ENCODE measurements at regions not wholly inside any gene's neighbourhood (a gene's known extent, or its start where the extent isn't known, plus 50 kb on each side); places are given as distances from the start of the nearest gene placed in this dataset.

GRCh38 chr10:108039821-108040584, 875.5 kb upstream of the SORCS1 start:
- Mint-ChIP-seq H3K4me3 (no peak overlapping the region), H3K9me3 (peaks cover 32% of the 10 kb centered on the region), H3K27me3 (ENCODE audit: low read depth) (no peaks in the 10 kb centered on the region; the same call in 1 of the 2 replicates), H3K4me1 (peaks cover 25% of the 10 kb centered on the region), H3K36me3 (peaks cover 17% of the 10 kb centered on the region), H3K27ac (peak overlapping the region; percentile 96)
- ChIA-PET POLR2A (no interaction called here), CTCF (interaction anchor here (0.6 kb wide), 1 partner anchor 1610 kb away, joined by 3 read pairs; no protein-coding TSS in a partner anchor)
- no peak for TF ChIP-seq CREB1 (CRISPR knock-in tag; IDR thresholded peaks at IDR 0.05)
- TF ChIP-seq TP53 (CRISPR knock-in tag; IDR thresholded peaks at IDR 0.05) = peak; percentile 83
- no peak for TF ChIP-seq E2F1 (CRISPR knock-in tag; IDR thresholded peaks at IDR 0.05)
- TF ChIP-seq ZNF219 (CRISPR knock-in tag; IDR thresholded peaks at IDR 0.05; ENCODE audit: borderline replicate concordance) = no peak
- TF ChIP-seq NR3C1 (CRISPR knock-in tag; conservative IDR thresholded peaks at IDR 0.05; ENCODE audit: low read depth) = no peak
- peak; percentile 15; the same call in 1 of the 2 replicates for TF ChIP-seq USF2 (CRISPR knock-in tag; IDR thresholded peaks at IDR 0.05)
- TF ChIP-seq, protein P1, sequence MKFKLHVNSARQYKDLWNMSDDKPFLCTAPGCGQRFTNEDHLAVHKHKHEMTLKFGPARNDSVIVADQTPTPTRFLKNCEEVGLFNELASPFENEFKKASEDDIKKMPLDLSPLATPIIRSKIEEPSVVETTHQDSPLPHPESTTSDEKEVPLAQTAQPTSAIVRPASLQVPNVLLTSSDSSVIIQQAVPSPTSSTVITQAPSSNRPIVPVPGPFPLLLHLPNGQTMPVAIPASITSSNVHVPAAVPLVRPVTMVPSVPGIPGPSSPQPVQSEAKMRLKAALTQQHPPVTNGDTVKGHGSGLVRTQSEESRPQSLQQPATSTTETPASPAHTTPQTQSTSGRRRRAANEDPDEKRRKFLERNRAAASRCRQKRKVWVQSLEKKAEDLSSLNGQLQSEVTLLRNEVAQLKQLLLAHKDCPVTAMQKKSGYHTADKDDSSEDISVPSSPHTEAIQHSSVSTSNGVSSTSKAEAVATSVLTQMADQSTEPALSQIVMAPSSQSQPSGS (CRISPR knock-in tag; IDR thresholded peaks at IDR 0.05; ENCODE audit: borderline replicate concordance, low read depth) = no peak
- DNase-seq (ENCODE audit: low spot score) = no peak
- ATAC-seq = peak; percentile 84

DNA sequence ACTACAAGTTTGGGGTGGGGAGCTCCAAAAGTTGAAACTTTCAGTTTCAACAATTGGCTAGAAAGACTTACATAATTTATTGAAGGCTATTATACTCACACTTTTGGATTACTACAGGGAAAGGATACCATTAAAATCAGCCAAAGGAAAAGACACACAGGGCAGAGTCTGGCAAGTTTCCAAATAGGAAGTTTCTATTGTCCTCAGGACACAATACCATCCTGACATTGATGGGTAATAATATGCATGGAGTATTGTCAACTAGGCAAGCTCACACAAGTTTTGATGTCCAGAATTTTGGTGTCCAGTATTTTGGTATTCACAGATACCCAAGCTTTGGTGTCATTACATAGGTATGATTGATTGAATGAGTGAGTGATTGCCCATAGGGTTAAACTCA, 872.6 kb upstream of the SORCS1 start:
- ChIA-PET CTCF (no interaction called here), POLR2A (no interaction called here)
- Mint-ChIP-seq H3K27me3 (ENCODE audit: low read depth) (no peaks in the 10 kb centered on the region; the same call in 1 of the 2 replicates), H3K36me3 (peaks cover 17% of the 10 kb centered on the region), H3K9me3 (peaks cover 32% of the 10 kb centered on the region), H3K4me3 (no peak overlapping the region), H3K4me1 (peaks cover 19% of the 10 kb centered on the region), H3K27ac (no peak overlapping the region)
- no peak for DNase-seq (ENCODE audit: low spot score)
- TF ChIP-seq, protein P2, sequence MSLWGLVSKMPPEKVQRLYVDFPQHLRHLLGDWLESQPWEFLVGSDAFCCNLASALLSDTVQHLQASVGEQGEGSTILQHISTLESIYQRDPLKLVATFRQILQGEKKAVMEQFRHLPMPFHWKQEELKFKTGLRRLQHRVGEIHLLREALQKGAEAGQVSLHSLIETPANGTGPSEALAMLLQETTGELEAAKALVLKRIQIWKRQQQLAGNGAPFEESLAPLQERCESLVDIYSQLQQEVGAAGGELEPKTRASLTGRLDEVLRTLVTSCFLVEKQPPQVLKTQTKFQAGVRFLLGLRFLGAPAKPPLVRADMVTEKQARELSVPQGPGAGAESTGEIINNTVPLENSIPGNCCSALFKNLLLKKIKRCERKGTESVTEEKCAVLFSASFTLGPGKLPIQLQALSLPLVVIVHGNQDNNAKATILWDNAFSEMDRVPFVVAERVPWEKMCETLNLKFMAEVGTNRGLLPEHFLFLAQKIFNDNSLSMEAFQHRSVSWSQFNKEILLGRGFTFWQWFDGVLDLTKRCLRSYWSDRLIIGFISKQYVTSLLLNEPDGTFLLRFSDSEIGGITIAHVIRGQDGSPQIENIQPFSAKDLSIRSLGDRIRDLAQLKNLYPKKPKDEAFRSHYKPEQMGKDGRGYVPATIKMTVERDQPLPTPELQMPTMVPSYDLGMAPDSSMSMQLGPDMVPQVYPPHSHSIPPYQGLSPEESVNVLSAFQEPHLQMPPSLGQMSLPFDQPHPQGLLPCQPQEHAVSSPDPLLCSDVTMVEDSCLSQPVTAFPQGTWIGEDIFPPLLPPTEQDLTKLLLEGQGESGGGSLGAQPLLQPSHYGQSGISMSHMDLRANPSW (CRISPR knock-in tag; conservative IDR thresholded peaks at IDR 0.05; ENCODE audit: low read depth) = no peak
- TF ChIP-seq CREB1 (CRISPR knock-in tag; IDR thresholded peaks at IDR 0.05) = no peak
- TF ChIP-seq ZNF416 (CRISPR knock-in tag; IDR thresholded peaks at IDR 0.05) = no peak
- TF ChIP-seq ETV6 (CRISPR knock-in tag; IDR thresholded peaks at IDR 0.05) = no peak
- TF ChIP-seq CBFB (CRISPR knock-in tag; IDR thresholded peaks at IDR 0.05; ENCODE audit: low read depth) = no peak
- TF ChIP-seq, protein P3, sequence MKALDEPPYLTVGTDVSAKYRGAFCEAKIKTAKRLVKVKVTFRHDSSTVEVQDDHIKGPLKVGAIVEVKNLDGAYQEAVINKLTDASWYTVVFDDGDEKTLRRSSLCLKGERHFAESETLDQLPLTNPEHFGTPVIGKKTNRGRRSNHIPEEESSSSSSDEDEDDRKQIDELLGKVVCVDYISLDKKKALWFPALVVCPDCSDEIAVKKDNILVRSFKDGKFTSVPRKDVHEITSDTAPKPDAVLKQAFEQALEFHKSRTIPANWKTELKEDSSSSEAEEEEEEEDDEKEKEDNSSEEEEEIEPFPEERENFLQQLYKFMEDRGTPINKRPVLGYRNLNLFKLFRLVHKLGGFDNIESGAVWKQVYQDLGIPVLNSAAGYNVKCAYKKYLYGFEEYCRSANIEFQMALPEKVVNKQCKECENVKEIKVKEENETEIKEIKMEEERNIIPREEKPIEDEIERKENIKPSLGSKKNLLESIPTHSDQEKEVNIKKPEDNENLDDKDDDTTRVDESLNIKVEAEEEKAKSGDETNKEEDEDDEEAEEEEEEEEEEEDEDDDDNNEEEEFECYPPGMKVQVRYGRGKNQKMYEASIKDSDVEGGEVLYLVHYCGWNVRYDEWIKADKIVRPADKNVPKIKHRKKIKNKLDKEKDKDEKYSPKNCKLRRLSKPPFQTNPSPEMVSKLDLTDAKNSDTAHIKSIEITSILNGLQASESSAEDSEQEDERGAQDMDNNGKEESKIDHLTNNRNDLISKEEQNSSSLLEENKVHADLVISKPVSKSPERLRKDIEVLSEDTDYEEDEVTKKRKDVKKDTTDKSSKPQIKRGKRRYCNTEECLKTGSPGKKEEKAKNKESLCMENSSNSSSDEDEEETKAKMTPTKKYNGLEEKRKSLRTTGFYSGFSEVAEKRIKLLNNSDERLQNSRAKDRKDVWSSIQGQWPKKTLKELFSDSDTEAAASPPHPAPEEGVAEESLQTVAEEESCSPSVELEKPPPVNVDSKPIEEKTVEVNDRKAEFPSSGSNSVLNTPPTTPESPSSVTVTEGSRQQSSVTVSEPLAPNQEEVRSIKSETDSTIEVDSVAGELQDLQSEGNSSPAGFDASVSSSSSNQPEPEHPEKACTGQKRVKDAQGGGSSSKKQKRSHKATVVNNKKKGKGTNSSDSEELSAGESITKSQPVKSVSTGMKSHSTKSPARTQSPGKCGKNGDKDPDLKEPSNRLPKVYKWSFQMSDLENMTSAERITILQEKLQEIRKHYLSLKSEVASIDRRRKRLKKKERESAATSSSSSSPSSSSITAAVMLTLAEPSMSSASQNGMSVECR (CRISPR knock-in tag; IDR thresholded peaks at IDR 0.05; ENCODE audit: borderline replicate concordance) = no peak
- TF ChIP-seq ZNF121 (CRISPR knock-in tag; IDR thresholded peaks at IDR 0.05) = no peak
- no peak for TF ChIP-seq PRDM15 (CRISPR knock-in tag; IDR thresholded peaks at IDR 0.05)
- ATAC-seq = no peak

Data from WTC11 (cell line).